ENCODE measurements at regions not wholly inside any gene's neighbourhood (a gene's known extent, or its start where the extent isn't known, plus 50 kb on each side); places are given as distances from the start of the nearest gene placed in this dataset.
A peak's percentile ranks its signal among the peaks of the same experiment; 100 is the strongest.

DNA sequence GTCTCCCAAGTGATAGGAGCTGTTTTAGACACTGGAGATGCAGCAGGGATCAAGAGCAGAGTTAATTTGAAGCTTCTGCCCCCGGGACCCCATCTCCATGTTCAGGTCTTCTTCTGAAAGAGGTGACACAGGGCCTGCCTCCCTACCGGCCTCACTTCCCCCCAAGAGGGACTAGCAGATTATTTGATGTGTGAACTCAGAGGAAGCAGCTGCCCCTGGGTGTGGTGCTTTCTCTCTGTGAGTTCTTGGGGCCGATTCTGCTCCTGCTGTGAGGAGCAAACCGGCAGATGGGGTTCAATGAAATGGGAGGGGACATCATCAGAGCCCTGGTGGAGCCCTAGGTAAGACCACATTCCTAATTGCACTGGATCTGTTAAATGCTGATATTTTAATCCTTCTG is 193.4 kb downstream of the FBXO15 start:
- no peak overlapping the region for H2BK15ac ChIP-seq (ENCODE audit: low read depth, poor library complexity, severe bottlenecking)
- no peak overlapping the region for H2BK5ac ChIP-seq (ENCODE audit: low read depth, low read length, poor library complexity, severe bottlenecking)
- H4K91ac ChIP-seq (ENCODE audit: low read length) = no peak overlapping the region
- peak overlapping the region in 1 of 2 experiments; percentile 67 for H2BK12ac ChIP-seq (ENCODE audit: low read length in 2 of 2)
- no peaks in the 10 kb centered on the region for H3K9me3 ChIP-seq (ENCODE audit: control insufficient read depth, low read length)
- H4K8ac ChIP-seq (ENCODE audit: low read length) = no peak overlapping the region
- H3K23ac ChIP-seq (ENCODE audit: low read length in 2 of 2) = no peak overlapping the region
- H3K18ac ChIP-seq (ENCODE audit: low read depth in 1 of 2, low read length in 2 of 2) = no peak overlapping the region
- H2AFZ ChIP-seq (ENCODE audit: low read depth, low read length) = no peak overlapping the region
- WGBS = 67% methylated on average over 3 of the region's 4 CpGs
- H3K4me1 ChIP-seq (ENCODE audit: control insufficient read depth, insufficient read depth, low read depth, low read length) = no peaks in the 10 kb centered on the region
- H2BK120ac ChIP-seq (ENCODE audit: low read depth, low read length) = no peak overlapping the region
- no peak overlapping the region for H2AK5ac ChIP-seq (ENCODE audit: low read length, severe bottlenecking)
- H3K79me1 ChIP-seq (replicated peaks; ENCODE audit: low read length, poor library complexity, severe bottlenecking) = no peaks in the 10 kb centered on the region
- no peak overlapping the region for H3K4me3 ChIP-seq (ENCODE audit: insufficient read depth in 1 of 2, low read depth in 1 of 2, low read length in 2 of 2)
- H3K27ac ChIP-seq (ENCODE audit: low read length, poor library complexity, severe bottlenecking) = no peak overlapping the region
- H3K4me2 ChIP-seq (ENCODE audit: low read length, poor library complexity, severe bottlenecking) = no peak overlapping the region
- no peak overlapping the region for H3K4ac ChIP-seq (ENCODE audit: low read depth in 1 of 2, low read length in 2 of 2)
- H3K36me3 ChIP-seq (ENCODE audit: control insufficient read depth in 1 of 2, insufficient read depth in 2 of 2, low read depth in 1 of 2, low read length in 2 of 2) = no peaks in the 10 kb centered on the region
- no peak for DNase-seq
- peaks cover 0 to 13% of the 10 kb centered on the region in 2 experiments for H3K27me3 ChIP-seq (ENCODE audit: control insufficient read depth in 1 of 2, insufficient read depth in 1 of 2, low read length in 2 of 2)
- H3K9ac ChIP-seq (ENCODE audit: low read length) = no peak overlapping the region
- H3K14ac ChIP-seq (ENCODE audit: low read length in 2 of 2) = peak overlapping the region in 1 of 2 experiments; percentile 14

DNA sequence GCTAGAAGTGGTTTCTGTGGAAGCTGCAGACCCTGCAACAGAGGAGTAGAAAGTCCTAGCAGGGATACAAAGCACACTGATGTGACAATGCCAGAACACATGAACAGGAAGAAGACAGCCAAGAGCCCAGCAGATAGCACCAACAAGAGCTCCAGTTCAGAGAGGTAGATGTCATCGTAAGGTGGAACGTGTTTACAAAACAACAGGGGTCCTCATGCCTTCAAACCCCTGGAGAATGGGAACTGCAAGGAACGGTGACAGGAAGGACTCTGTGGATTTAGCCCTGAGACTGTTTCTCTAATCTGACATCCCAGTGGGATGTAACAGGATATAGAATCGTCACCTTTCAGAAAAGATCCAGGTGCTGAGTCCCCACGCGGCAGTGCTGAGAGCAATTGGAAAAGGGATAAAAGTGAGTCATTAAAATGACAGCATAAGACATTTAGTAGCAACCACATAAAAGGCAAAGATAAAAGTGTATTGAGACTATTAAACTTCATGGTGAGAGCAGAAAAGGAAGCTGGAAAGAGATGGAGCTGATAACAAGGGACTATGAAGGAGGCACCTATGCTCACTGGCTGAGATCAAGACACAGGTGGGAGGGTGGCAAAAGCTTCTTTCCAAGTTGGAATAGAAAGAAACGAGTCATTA is 195.2 kb downstream of the FBXO15 start:
- H2AFZ ChIP-seq (ENCODE audit: low read depth, low read length) = no peak overlapping the region
- peak overlapping the region in 1 of 2 experiments; percentile 3 for H3K4ac ChIP-seq (ENCODE audit: low read depth in 1 of 2, low read length in 2 of 2)
- no peak overlapping the region for H3K4me3 ChIP-seq (ENCODE audit: insufficient read depth in 1 of 2, low read depth in 1 of 2, low read length in 2 of 2)
- no peak for DNase-seq
- no peak overlapping the region for H4K8ac ChIP-seq (ENCODE audit: low read length)
- H3K36me3 ChIP-seq (ENCODE audit: control insufficient read depth in 1 of 2, insufficient read depth in 2 of 2, low read depth in 1 of 2, low read length in 2 of 2) = no peaks in the 10 kb centered on the region
- no peak overlapping the region for H2BK120ac ChIP-seq (ENCODE audit: low read depth, low read length)
- H3K4me1 ChIP-seq (ENCODE audit: control insufficient read depth, insufficient read depth, low read depth, low read length) = peaks cover 1% of the 10 kb centered on the region
- H3K79me1 ChIP-seq (replicated peaks; ENCODE audit: low read length, poor library complexity, severe bottlenecking) = no peaks in the 10 kb centered on the region
- peak overlapping the region; percentile 15 to 49 for H2BK12ac ChIP-seq (ENCODE audit: low read length in 2 of 2)
- no peak overlapping the region for H3K27ac ChIP-seq (ENCODE audit: low read length, poor library complexity, severe bottlenecking)
- H2BK15ac ChIP-seq (ENCODE audit: low read depth, poor library complexity, severe bottlenecking) = no peak overlapping the region
- no peak overlapping the region for H3K14ac ChIP-seq (ENCODE audit: low read length in 2 of 2)
- no peak overlapping the region for H2BK5ac ChIP-seq (ENCODE audit: low read depth, low read length, poor library complexity, severe bottlenecking)
- no peak overlapping the region for H4K91ac ChIP-seq (ENCODE audit: low read length)
- WGBS = 59% methylated on average over 5 of the region's 7 CpGs
- H3K27me3 ChIP-seq (ENCODE audit: control insufficient read depth in 1 of 2, insufficient read depth in 1 of 2, low read length in 2 of 2) = peaks cover 0 to 3% of the 10 kb centered on the region in 2 experiments
- no peak overlapping the region for H3K9ac ChIP-seq (ENCODE audit: low read length)
- no peak overlapping the region for H3K23ac ChIP-seq (ENCODE audit: low read length in 2 of 2)
- H2AK5ac ChIP-seq (ENCODE audit: low read length, severe bottlenecking) = no peak overlapping the region
- H3K18ac ChIP-seq (ENCODE audit: low read depth in 1 of 2, low read length in 2 of 2) = no peak overlapping the region
- H3K4me2 ChIP-seq (ENCODE audit: low read length, poor library complexity, severe bottlenecking) = no peak overlapping the region
- H3K9me3 ChIP-seq (ENCODE audit: control insufficient read depth, low read length) = no peaks in the 10 kb centered on the region

DNA sequence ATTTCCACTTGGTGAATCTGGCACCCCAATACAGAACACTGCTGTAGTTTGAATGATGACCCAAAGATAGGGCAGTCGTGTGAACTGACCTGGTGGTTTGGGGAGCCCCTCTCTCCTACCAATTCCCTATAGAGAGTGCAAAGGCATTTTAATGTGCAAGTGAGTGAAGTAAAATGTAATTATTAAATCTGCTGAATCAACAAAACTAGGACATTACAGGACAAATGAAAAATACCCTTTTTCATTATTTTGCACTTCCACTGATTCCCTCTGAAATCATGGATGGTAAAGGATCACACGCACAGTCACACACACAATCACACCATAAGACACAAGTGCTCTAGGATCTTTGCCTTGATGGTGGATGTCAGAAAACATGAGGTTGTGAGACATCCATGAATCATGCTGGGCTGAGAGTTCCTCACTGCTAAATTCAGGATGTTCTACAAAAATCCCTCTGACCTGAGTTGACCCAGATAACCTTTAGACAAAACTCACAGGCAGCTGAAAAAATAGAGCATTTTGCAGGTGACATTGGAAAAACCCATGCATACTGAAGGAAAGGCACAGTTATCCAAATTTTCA is 197.4 kb downstream of the FBXO15 start:
- WGBS = 42% methylated on average over 2 of the region's 2 CpGs
- Histone ChIP-seq H3K23ac (ENCODE audit: low read length in 2 of 2) (no peak overlapping the region), H2AK5ac (ENCODE audit: low read length, severe bottlenecking) (no peak overlapping the region), H2BK5ac (ENCODE audit: low read depth, low read length, poor library complexity, severe bottlenecking) (no peak overlapping the region), H3K14ac (ENCODE audit: low read length in 2 of 2) (no peak overlapping the region), H3K27ac (ENCODE audit: low read length, poor library complexity, severe bottlenecking) (no peak overlapping the region), H3K9me3 (ENCODE audit: control insufficient read depth, low read length) (no peaks in the 10 kb centered on the region), H3K36me3 (ENCODE audit: control insufficient read depth in 1 of 2, insufficient read depth in 2 of 2, low read depth in 1 of 2, low read length in 2 of 2) (no peaks in the 10 kb centered on the region), H3K27me3 (ENCODE audit: control insufficient read depth in 1 of 2, insufficient read depth in 1 of 2, low read length in 2 of 2) (no peaks in the 10 kb centered on the region), H3K79me1 (replicated peaks; ENCODE audit: low read length, poor library complexity, severe bottlenecking) (no peaks in the 10 kb centered on the region), H2AFZ (ENCODE audit: low read depth, low read length) (no peak overlapping the region), H3K18ac (ENCODE audit: low read depth in 1 of 2, low read length in 2 of 2) (no peak overlapping the region), H3K4ac (ENCODE audit: low read depth in 1 of 2, low read length in 2 of 2) (no peak overlapping the region), H2BK120ac (ENCODE audit: low read depth, low read length) (no peak overlapping the region), H2BK12ac (ENCODE audit: low read length in 2 of 2) (peak overlapping the region in 1 of 2 experiments; percentile 81), H4K91ac (ENCODE audit: low read length) (no peak overlapping the region), H2BK15ac (ENCODE audit: low read depth, poor library complexity, severe bottlenecking) (no peak overlapping the region), H3K4me3 (ENCODE audit: insufficient read depth in 1 of 2, low read depth in 1 of 2, low read length in 2 of 2) (no peak overlapping the region), H3K9ac (ENCODE audit: low read length) (no peak overlapping the region), H4K8ac (ENCODE audit: low read length) (no peak overlapping the region), H3K4me2 (ENCODE audit: low read length, poor library complexity, severe bottlenecking) (no peak overlapping the region), H3K4me1 (ENCODE audit: control insufficient read depth, insufficient read depth, low read depth, low read length) (peaks cover 1% of the 10 kb centered on the region)
- DNase-seq = no peak

DNA sequence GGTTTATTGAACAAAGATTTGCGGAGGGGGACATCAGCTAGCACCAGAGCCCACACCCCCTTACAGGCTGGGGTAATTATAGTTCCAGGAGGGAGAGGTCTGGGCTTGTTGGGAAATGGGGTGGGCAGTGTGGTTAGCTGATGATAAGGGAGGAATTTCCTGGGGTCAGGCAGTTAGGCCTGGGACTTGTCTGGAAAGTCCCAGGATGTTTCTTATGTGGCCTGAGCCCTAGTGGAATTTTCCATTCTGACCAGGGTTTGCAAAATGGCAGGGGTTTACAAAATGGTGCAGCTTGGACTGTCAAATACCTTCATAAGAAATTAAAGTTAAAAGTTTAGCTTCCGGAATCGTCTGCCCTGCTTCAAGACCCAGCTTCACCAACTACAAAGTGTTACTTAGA is 199.1 kb downstream of the FBXO15 start:
- Histone ChIP-seq H3K18ac (ENCODE audit: low read depth in 1 of 2, low read length in 2 of 2) (no peak overlapping the region), H4K91ac (ENCODE audit: low read length) (no peak overlapping the region), H3K9ac (ENCODE audit: low read length) (no peak overlapping the region), H3K27ac (ENCODE audit: low read length, poor library complexity, severe bottlenecking) (no peak overlapping the region), H2BK12ac (ENCODE audit: low read length in 2 of 2) (no peak overlapping the region), H3K9me3 (ENCODE audit: control insufficient read depth, low read length) (no peaks in the 10 kb centered on the region), H3K36me3 (ENCODE audit: control insufficient read depth in 1 of 2, insufficient read depth in 2 of 2, low read depth in 1 of 2, low read length in 2 of 2) (no peaks in the 10 kb centered on the region), H4K8ac (ENCODE audit: low read length) (peak overlapping the region; percentile 81), H2BK120ac (ENCODE audit: low read depth, low read length) (peak overlapping the region; percentile 78), H3K4me1 (ENCODE audit: control insufficient read depth, insufficient read depth, low read depth, low read length) (peaks cover 1% of the 10 kb centered on the region), H2BK15ac (ENCODE audit: low read depth, poor library complexity, severe bottlenecking) (peak overlapping the region; percentile 63), H3K4ac (ENCODE audit: low read depth in 1 of 2, low read length in 2 of 2) (no peak overlapping the region), H3K14ac (ENCODE audit: low read length in 2 of 2) (no peak overlapping the region), H3K4me2 (ENCODE audit: low read length, poor library complexity, severe bottlenecking) (no peak overlapping the region), H2AFZ (ENCODE audit: low read depth, low read length) (no peak overlapping the region), H2AK5ac (ENCODE audit: low read length, severe bottlenecking) (no peak overlapping the region), H3K4me3 (ENCODE audit: insufficient read depth in 1 of 2, low read depth in 1 of 2, low read length in 2 of 2) (no peak overlapping the region), H3K27me3 (ENCODE audit: control insufficient read depth in 1 of 2, insufficient read depth in 1 of 2, low read length in 2 of 2) (no peaks in the 10 kb centered on the region), H3K79me1 (replicated peaks; ENCODE audit: low read length, poor library complexity, severe bottlenecking) (no peaks in the 10 kb centered on the region), H3K23ac (ENCODE audit: low read length in 2 of 2) (no peak overlapping the region), H2BK5ac (ENCODE audit: low read depth, low read length, poor library complexity, severe bottlenecking) (no peak overlapping the region)
- peak; percentile 86 for DNase-seq
- WGBS = 47% methylated on average over 1 of the region's 3 CpGs
